Fibroblast of pulmonary artery (primary cell): ENCODE measurements at regions not wholly inside any gene's neighbourhood (a gene's known extent, or its start where the extent isn't known, plus 50 kb on each side); places are given as distances from the start of the nearest gene placed in this dataset.
A peak's percentile ranks its signal among the peaks of the same experiment; 100 is the strongest.

Source experiments
- DNase-seq: peaks from one replicate; pipeline ENCODE4 v3.0.0-alpha.2; 2010; ENCODE audit warnings: low read depth
- H3K4me3 ChIP-seq: replicated peaks from 2 replicates; pipeline ENCODE4 v1.5.1; 2011; ENCODE audit warnings: low read depth, mild to moderate bottlenecking, control low read depth, low read length, moderate library complexity
- CTCF ChIP-seq: IDR thresholded peaks from 2 replicates; pipeline ENCODE4 v1.5.1; 2011; ENCODE audit warnings: mild to moderate bottlenecking, control low read depth, low read length, inconsistent platforms; ENCODE audit errors: missing control alignments

GRCh38 chr6:26240157-26241032, 124.6 kb upstream of the BTN3A2 start:
- DNase-seq, result peak; percentile 96
- peak overlapping the region; percentile 59 for H3K4me3 ChIP-seq
- TF ChIP-seq CTCF, result no peak

- TF ChIP-seq CTCF, result no peak
- H3K4me3 ChIP-seq, result peak overlapping the region; percentile 59
- DNase-seq, result no peak
Observed at GRCh38 chr6:26241033-26241895, 123.7 kb upstream of the BTN3A2 start.

- no peak for TF ChIP-seq CTCF
- H3K4me3 ChIP-seq, result no peak overlapping the region
- DNase-seq, result no peak
Observed at GRCh38 chr6:26243132-26243531, 121.9 kb upstream of the BTN3A2 start.

GRCh38 chr6:26243752-26244151, 121.2 kb upstream of the BTN3A2 start:
- no peak for DNase-seq
- H3K4me3 ChIP-seq, result no peak overlapping the region
- no peak for TF ChIP-seq CTCF

GRCh38 chr6:26246058-26246457, 118.9 kb upstream of the BTN3A2 start:
- H3K4me3 ChIP-seq, result no peak overlapping the region
- TF ChIP-seq CTCF, result no peak

GRCh38 chr6:26246553-26246952, 118.4 kb upstream of the BTN3A2 start:
- no peak overlapping the region for H3K4me3 ChIP-seq
- DNase-seq, result no peak
- no peak for TF ChIP-seq CTCF

More at GRCh38 chr6:26246058-26246457, 118.9 kb upstream of the BTN3A2 start:
- no peak for DNase-seq
